Skeletal muscle satellite cell (primary cell): ENCODE measurements at regions not wholly inside any gene's neighbourhood (a gene's known extent, or its start where the extent isn't known, plus 50 kb on each side); places are given as distances from the start of the nearest gene placed in this dataset.

Source experiments
- H3K27me3 ChIP-seq: 2 replicates; pipeline ENCODE4 v1.7.0; 2013; ENCODE audit warnings: low read length; ENCODE audit not compliant: control insufficient read depth, insufficient read depth
- H3K36me3 ChIP-seq: 2 replicates; pipeline ENCODE4 v1.7.0; 2013; ENCODE audit warnings: mild to moderate bottlenecking, control low read depth, low read length; ENCODE audit not compliant: insufficient read depth
- H3K4me1 ChIP-seq: 2 replicates; pipeline ENCODE4 v1.7.0; 2013; ENCODE audit warnings: low read length; ENCODE audit not compliant: control insufficient read depth, insufficient read depth
- H3K4me2 ChIP-seq: 2 replicates; pipeline ENCODE4 v1.7.0; 2013; ENCODE audit warnings: mild to moderate bottlenecking, low read length
- H3K4me3 ChIP-seq: 2 replicates; pipeline ENCODE4 v1.7.0; 2013; ENCODE audit warnings: low read length
- H3K9ac ChIP-seq: 2 replicates; pipeline ENCODE4 v1.7.0; 2013; ENCODE audit warnings: mild to moderate bottlenecking, low read depth, low read length, moderate library complexity
- H3K9me3 ChIP-seq: replicated peaks from 2 replicates; pipeline ENCODE4 v1.7.0; 2013; ENCODE audit warnings: mild to moderate bottlenecking, control low read depth, low read length

GRCh38 chr16:86010680-86011141 is 111.7 kb downstream of the IRF8 start:
- H3K4me3 ChIP-seq = no peak overlapping the region
- no peak overlapping the region for H3K9ac ChIP-seq
- H3K9me3 ChIP-seq = no peaks in the 10 kb centered on the region
- no peak overlapping the region for H3K4me2 ChIP-seq
- H3K36me3 ChIP-seq = no peaks in the 10 kb centered on the region
- no peaks in the 10 kb centered on the region for H3K4me1 ChIP-seq
- H3K27me3 ChIP-seq = peaks cover 5% of the 10 kb centered on the region

GRCh38 chr16:86011532-86011931 is 112.6 kb downstream of the IRF8 start:
- Histone ChIP-seq H3K4me1 (no peaks in the 10 kb centered on the region), H3K9ac (no peak overlapping the region), H3K36me3 (no peaks in the 10 kb centered on the region), H3K9me3 (no peaks in the 10 kb centered on the region), H3K27me3 (peaks cover 5% of the 10 kb centered on the region), H3K4me2 (no peak overlapping the region), H3K4me3 (no peak overlapping the region)

GRCh38 chr16:86012221-86012620 is 113.3 kb downstream of the IRF8 start:
- Histone ChIP-seq H3K27me3 (peaks cover 5% of the 10 kb centered on the region), H3K9ac (no peak overlapping the region), H3K4me1 (no peaks in the 10 kb centered on the region), H3K36me3 (no peaks in the 10 kb centered on the region), H3K9me3 (no peaks in the 10 kb centered on the region), H3K4me3 (no peak overlapping the region), H3K4me2 (no peak overlapping the region)

GRCh38 chr16:86013867-86014266 is 114.9 kb downstream of the IRF8 start:
- Histone ChIP-seq H3K4me2 (no peak overlapping the region), H3K9ac (no peak overlapping the region), H3K27me3 (peaks cover 5% of the 10 kb centered on the region), H3K4me1 (no peaks in the 10 kb centered on the region), H3K36me3 (no peaks in the 10 kb centered on the region), H3K4me3 (no peak overlapping the region), H3K9me3 (no peaks in the 10 kb centered on the region)

- H3K4me2 ChIP-seq = no peak overlapping the region
- H3K27me3 ChIP-seq = peaks cover 5% of the 10 kb centered on the region
- H3K4me1 ChIP-seq = no peaks in the 10 kb centered on the region
- no peaks in the 10 kb centered on the region for H3K36me3 ChIP-seq
- no peak overlapping the region for H3K9ac ChIP-seq
- no peaks in the 10 kb centered on the region for H3K9me3 ChIP-seq
- H3K4me3 ChIP-seq = no peak overlapping the region
Observed at GRCh38 chr16:86015606-86016005, 116.6 kb downstream of the IRF8 start.

- Histone ChIP-seq H3K4me1 (no peaks in the 10 kb centered on the region), H3K9me3 (no peaks in the 10 kb centered on the region), H3K36me3 (no peaks in the 10 kb centered on the region), H3K4me2 (no peak overlapping the region), H3K9ac (no peak overlapping the region), H3K27me3 (peaks cover 5% of the 10 kb centered on the region), H3K4me3 (no peak overlapping the region)
Observed at GRCh38 chr16:86016201-86016965, 117.4 kb downstream of the IRF8 start.

GRCh38 chr16:86018071-86018470 is 119.1 kb downstream of the IRF8 start:
- H3K9ac ChIP-seq = no peak overlapping the region
- no peaks in the 10 kb centered on the region for H3K9me3 ChIP-seq
- no peak overlapping the region for H3K4me3 ChIP-seq
- H3K36me3 ChIP-seq = no peaks in the 10 kb centered on the region
- H3K4me1 ChIP-seq = no peaks in the 10 kb centered on the region
- H3K27me3 ChIP-seq = peaks cover 5% of the 10 kb centered on the region
- no peak overlapping the region for H3K4me2 ChIP-seq

- no peaks in the 10 kb centered on the region for H3K9me3 ChIP-seq
- no peaks in the 10 kb centered on the region for H3K4me1 ChIP-seq
- peaks cover 5% of the 10 kb centered on the region for H3K27me3 ChIP-seq
- no peak overlapping the region for H3K4me2 ChIP-seq
- H3K36me3 ChIP-seq = no peaks in the 10 kb centered on the region
- H3K9ac ChIP-seq = no peak overlapping the region
- no peak overlapping the region for H3K4me3 ChIP-seq
Observed at GRCh38 chr16:86018487-86018886, 119.5 kb downstream of the IRF8 start.

- Histone ChIP-seq H3K27me3 (peaks cover 5% of the 10 kb centered on the region), H3K9me3 (no peaks in the 10 kb centered on the region), H3K4me2 (no peak overlapping the region), H3K9ac (no peak overlapping the region), H3K4me3 (no peak overlapping the region), H3K4me1 (no peaks in the 10 kb centered on the region), H3K36me3 (no peaks in the 10 kb centered on the region)
Observed at GRCh38 chr16:86018941-86019340, 120.0 kb downstream of the IRF8 start.

- Histone ChIP-seq H3K27me3 (peaks cover 5% of the 10 kb centered on the region), H3K9ac (no peak overlapping the region), H3K4me3 (no peak overlapping the region)
Observed at GRCh38 chr16:86019446-86020047, 120.6 kb downstream of the IRF8 start.

GRCh38 chr16:86020971-86021370 is 122.0 kb downstream of the IRF8 start:
- Histone ChIP-seq H3K9ac (no peak overlapping the region), H3K4me1 (no peaks in the 10 kb centered on the region), H3K4me3 (no peak overlapping the region), H3K9me3 (no peaks in the 10 kb centered on the region), H3K4me2 (no peak overlapping the region), H3K36me3 (no peaks in the 10 kb centered on the region), H3K27me3 (no peaks in the 10 kb centered on the region)

More at GRCh38 chr16:86019446-86020047, 120.6 kb downstream of the IRF8 start:
- no peaks in the 10 kb centered on the region for H3K4me1 ChIP-seq
- H3K36me3 ChIP-seq = no peaks in the 10 kb centered on the region
- no peaks in the 10 kb centered on the region for H3K9me3 ChIP-seq
- H3K4me2 ChIP-seq = no peak overlapping the region
